ENCODE measurements at regions not wholly inside any gene's neighbourhood (a gene's known extent, or its start where the extent isn't known, plus 50 kb on each side); places are given as distances from the start of the nearest gene placed in this dataset.
"Not testable (repeated sequence)": the region's sequence is repeated elsewhere in the genome, so short reads cannot be mapped to it uniquely, and the experiment has no call there.

- Histone ChIP-seq H3K4me1 (ENCODE audit: control insufficient read depth, insufficient read depth, low read length) (no peaks in the 10 kb centered on the region), H3K4me3 (ENCODE audit: low read length) (peak overlapping the region; percentile 43), H3K9me3 (ENCODE audit: control insufficient read depth, low read length) (no peaks in the 10 kb centered on the region), H3K27me3 (ENCODE audit: control insufficient read depth, insufficient read depth) (no peaks in the 10 kb centered on the region), H3K27ac (ENCODE audit: low read length) (no peak overlapping the region)
- peak in 1 of 2 donors; percentile 65 for ATAC-seq
- 11% methylated on average over 15 of the region's 15 CpGs for WGBS
- DNase-seq: peak in 1 of 3 donors; percentile 34
- intact Hi-C loops (cut with DNase I): loop anchor here in 2 of 4 donors (5.0 to 10.0 kb wide), 2 partner anchors 446 to 454 kb away; no protein-coding TSS in a partner anchor
These were observed 188.5 kb downstream of the ALX1 start for GRCh38 chr12:85468356-85469157.

- H3K27me3 ChIP-seq (ENCODE audit: control insufficient read depth, insufficient read depth); H3K4me1 ChIP-seq (ENCODE audit: control insufficient read depth, insufficient read depth, low read length); H3K27ac ChIP-seq (ENCODE audit: low read length); DNase-seq; H3K9me3 ChIP-seq (ENCODE audit: control insufficient read depth, low read length); ATAC-seq: not testable (repeated sequence)
- H3K4me3 ChIP-seq (ENCODE audit: low read length): peak overlapping the region; percentile 43
- WGBS: 34% methylated on average over 5 of the region's 5 CpGs
- intact Hi-C loops (cut with DNase I): loop anchor here (5.0 to 10.0 kb wide), 5 partner anchors 403 to 455 kb away; partner anchors contain the start of gene NTS (in 3 of the 4)
These were observed 189.4 kb downstream of the ALX1 start for GRCh38 chr12:85469158-85470086.

GRCh38 chr12:85475277-85475676 lies 195.3 kb downstream of the ALX1 start:
- DNase-seq; H3K9me3 ChIP-seq (ENCODE audit: control insufficient read depth, low read length); H3K4me3 ChIP-seq (ENCODE audit: low read length); H3K27me3 ChIP-seq (ENCODE audit: control insufficient read depth, insufficient read depth); ATAC-seq; H3K4me1 ChIP-seq (ENCODE audit: control insufficient read depth, insufficient read depth, low read length); H3K27ac ChIP-seq (ENCODE audit: low read length): not testable (repeated sequence)
- intact Hi-C loops (cut with DNase I): loop anchor here in 3 of 4 donors (10.0 kb wide), 2 partner anchors 400 to 450 kb away; partner anchors contain the start of gene NTS (in 2 of the 3)
- WGBS: 94% methylated on average over 1 of the region's 1 CpG

- DNase-seq (no peak), ATAC-seq (no peak)
- Histone ChIP-seq H3K9me3 (ENCODE audit: control insufficient read depth, low read length) (no peaks in the 10 kb centered on the region), H3K4me1 (ENCODE audit: control insufficient read depth, insufficient read depth, low read length) (no peaks in the 10 kb centered on the region), H3K4me3 (ENCODE audit: low read length) (no peak overlapping the region), H3K27me3 (ENCODE audit: control insufficient read depth, insufficient read depth) (no peaks in the 10 kb centered on the region), H3K27ac (ENCODE audit: low read length) (no peak overlapping the region)
- intact Hi-C loops (cut with DNase I): loop anchor here in 3 of 4 donors (10.0 kb wide), 2 partner anchors 398 to 448 kb away; partner anchors contain the start of gene NTS (in 2 of the 3)
These were observed 196.7 kb downstream of the ALX1 start for GRCh38 chr12:85476756-85477155.

GRCh38 chr12:85484387-85484786 lies 204.4 kb downstream of the ALX1 start:
- 74% methylated on average over 1 of the region's 1 CpG for WGBS
- no peaks in the 10 kb centered on the region for H3K4me1 ChIP-seq (ENCODE audit: control insufficient read depth, insufficient read depth, low read length)
- no peak overlapping the region for H3K27ac ChIP-seq (ENCODE audit: low read length)
- ATAC-seq (no peak), DNase-seq (no peak)
- H3K4me3 ChIP-seq (ENCODE audit: low read length): no peak overlapping the region
- no peaks in the 10 kb centered on the region for H3K27me3 ChIP-seq (ENCODE audit: control insufficient read depth, insufficient read depth)
- H3K9me3 ChIP-seq (ENCODE audit: control insufficient read depth, low read length): no peaks in the 10 kb centered on the region
- intact Hi-C loops (cut with DNase I): loop anchor here in 1 of 4 donors (5.0 kb wide), 1 partner anchor 383 kb away; no protein-coding TSS in a partner anchor

- intact Hi-C loops (cut with DNase I): no loop called here
- Histone ChIP-seq H3K9me3 (ENCODE audit: control insufficient read depth, low read length) (no peaks in the 10 kb centered on the region), H3K4me1 (ENCODE audit: control insufficient read depth, insufficient read depth, low read length) (no peaks in the 10 kb centered on the region), H3K27ac (ENCODE audit: low read length) (no peak overlapping the region), H3K27me3 (ENCODE audit: control insufficient read depth, insufficient read depth) (no peaks in the 10 kb centered on the region), H3K4me3 (ENCODE audit: low read length) (no peak overlapping the region)
- ATAC-seq (no peak), DNase-seq (no peak)
- WGBS: 84% methylated on average over 1 of the region's 1 CpG
These were observed 209.2 kb downstream of the ALX1 start for GRCh38 chr12:85489194-85489593.

- DNase-seq (no peak), ATAC-seq (no peak)
- H3K4me1 ChIP-seq (ENCODE audit: control insufficient read depth, insufficient read depth, low read length): no peaks in the 10 kb centered on the region
- intact Hi-C loops (cut with DNase I): no loop called here
- no peak overlapping the region for H3K27ac ChIP-seq (ENCODE audit: low read length)
- no peaks in the 10 kb centered on the region for H3K27me3 ChIP-seq (ENCODE audit: control insufficient read depth, insufficient read depth)
- WGBS: 71% methylated on average over 2 of the region's 2 CpGs
- no peaks in the 10 kb centered on the region for H3K9me3 ChIP-seq (ENCODE audit: control insufficient read depth, low read length)
- H3K4me3 ChIP-seq (ENCODE audit: low read length): no peak overlapping the region
These were observed 224.1 kb downstream of the ALX1 start for GRCh38 chr12:85504164-85504563.

GRCh38 chr12:85504624-85505023 lies 224.6 kb downstream of the ALX1 start:
- Histone ChIP-seq H3K4me1 (ENCODE audit: control insufficient read depth, insufficient read depth, low read length) (no peaks in the 10 kb centered on the region), H3K27me3 (ENCODE audit: control insufficient read depth, insufficient read depth) (no peaks in the 10 kb centered on the region), H3K27ac (ENCODE audit: low read length) (no peak overlapping the region), H3K9me3 (ENCODE audit: control insufficient read depth, low read length) (no peaks in the 10 kb centered on the region), H3K4me3 (ENCODE audit: low read length) (no peak overlapping the region)
- WGBS: 92% methylated on average over 4 of the region's 4 CpGs
- ATAC-seq (no peak), DNase-seq (no peak)
- intact Hi-C loops (cut with DNase I): no loop called here

GRCh38 chr12:85507456-85507855 lies 227.4 kb downstream of the ALX1 start:
- Histone ChIP-seq H3K27ac (ENCODE audit: low read length) (no peak overlapping the region), H3K4me3 (ENCODE audit: low read length) (no peak overlapping the region), H3K4me1 (ENCODE audit: control insufficient read depth, insufficient read depth, low read length) (no peaks in the 10 kb centered on the region), H3K9me3 (ENCODE audit: control insufficient read depth, low read length) (no peaks in the 10 kb centered on the region), H3K27me3 (ENCODE audit: control insufficient read depth, insufficient read depth) (no peaks in the 10 kb centered on the region)
- DNase-seq (no peak), ATAC-seq (no peak)
- intact Hi-C loops (cut with DNase I): no loop called here

GRCh38 chr12:85509081-85509856 lies 229.2 kb downstream of the ALX1 start:
- intact Hi-C loops (cut with DNase I): no loop called here
- Histone ChIP-seq H3K27me3 (ENCODE audit: control insufficient read depth, insufficient read depth) (no peaks in the 10 kb centered on the region), H3K4me3 (ENCODE audit: low read length) (no peak overlapping the region), H3K4me1 (ENCODE audit: control insufficient read depth, insufficient read depth, low read length) (no peaks in the 10 kb centered on the region), H3K9me3 (ENCODE audit: control insufficient read depth, low read length) (no peaks in the 10 kb centered on the region), H3K27ac (ENCODE audit: low read length) (no peak overlapping the region)
- 68% methylated on average over 8 of the region's 8 CpGs for WGBS
- ATAC-seq: no peak
- DNase-seq: no peak

Measured in right cardiac atrium (tissue), 5 donors.